Neural cell (in vitro differentiated cells): ENCODE measurements at regions not wholly inside any gene's neighbourhood (a gene's known extent, or its start where the extent isn't known, plus 50 kb on each side); places are given as distances from the start of the nearest gene placed in this dataset.

Experiments used
- H2AFZ ChIP-seq: fragments of 200-600, 300-800 bp; sonication (generic), shearing (Covaris generic); 2 replicates; pipeline ENCODE4 v1.6.0; 2014; ENCODE audit warnings: low read depth, mild to moderate bottlenecking, antibody characterized with exemption, low read length, moderate library complexity
- H3F3A ChIP-seq: fragments of 200-600 bp; shearing (Covaris generic); 2 replicates; pipeline ENCODE4 v1.6.1; 2016; ENCODE audit warnings: mild to moderate bottlenecking, moderate library complexity, mixed read lengths, antibody characterized with exemption, low read length; ENCODE audit not compliant: insufficient read depth, poor library complexity, severe bottlenecking
- H3K27ac ChIP-seq: fragments of 200-600, 300-800 bp; sonication (generic), shearing (Covaris generic); 2 replicates; pipeline ENCODE4 v1.5.1; 2014; ENCODE audit warnings: mild to moderate bottlenecking, low read length, moderate library complexity
- H3K27me3 ChIP-seq: fragments of 300-800, 200-600 bp; sonication (generic), shearing (Covaris generic); 2 replicates; pipeline ENCODE4 v1.6.0; 2014; ENCODE audit warnings: mild to moderate bottlenecking, low read depth, low read length, moderate library complexity; ENCODE audit not compliant: insufficient read depth
- H3K36me3 ChIP-seq: fragments of 300-800, 200-600 bp; sonication (generic), shearing (Covaris generic); 2 replicates; pipeline ENCODE4 v1.5.1; 2014; ENCODE audit warnings: mild to moderate bottlenecking, antibody characterized with exemption, low read length, moderate library complexity; ENCODE audit not compliant: insufficient read depth
- H3K4me2 ChIP-seq: fragments of 300-800, 200-600 bp; sonication (generic), shearing (Covaris generic); 2 replicates; pipeline ENCODE4 v1.6.0; 2014; ENCODE audit warnings: mild to moderate bottlenecking, low read length
- H3K4me3 ChIP-seq: fragments of 300-800, 200-600 bp; sonication (generic), shearing (Covaris generic); 2 replicates; pipeline ENCODE4 v1.5.1; 2014; ENCODE audit warnings: mild to moderate bottlenecking, low read length, moderate library complexity
- H3K79me2 ChIP-seq: fragments of 200-600 bp; shearing (Covaris generic); replicated peaks from 2 replicates; pipeline ENCODE4 v1.6.0; 2014; ENCODE audit warnings: mild to moderate bottlenecking, low read length, moderate library complexity; ENCODE audit not compliant: insufficient read depth
- H3K9ac ChIP-seq: fragments of 300-800, 200-600 bp; sonication (generic), shearing (Covaris generic); 2 replicates; pipeline ENCODE4 v1.6.1; 2016; ENCODE audit warnings: mild to moderate bottlenecking, low read length, mixed read lengths
- H3K9me2 ChIP-seq: fragments of 200-600 bp; shearing (Covaris generic); 2 replicates; pipeline ENCODE4 v1.6.1; 2016; ENCODE audit warnings: mild to moderate bottlenecking, low read length, mixed read lengths; ENCODE audit not compliant: insufficient read depth
- H3K9me3 ChIP-seq: fragments of 200-600, 300-800 bp; sonication (generic), shearing (Covaris generic); 2 replicates; pipeline ENCODE4 v1.6.1; 2016; ENCODE audit warnings: mild to moderate bottlenecking, mixed run types, low read length, moderate library complexity, mixed read lengths
- H4K20me1 ChIP-seq: fragments of 200-600 bp; shearing (Covaris generic); 2 replicates; pipeline ENCODE4 v1.6.1; 2016; ENCODE audit warnings: mild to moderate bottlenecking, mixed run types; ENCODE audit not compliant: insufficient read depth
- CTCF ChIP-seq: fragments of 450-650 bp; IDR thresholded peaks from 2 replicates; pipeline ENCODE4 v1.5.1; 2014; ENCODE audit warnings: antibody characterized with exemption, mild to moderate bottlenecking, moderate library complexity; ENCODE audit not compliant: poor library complexity, severe bottlenecking
- EP300 ChIP-seq: fragments of 450-650 bp; conservative IDR thresholded peaks from 2 replicates; pipeline ENCODE4 v1.6.1; 2014; ENCODE audit warnings: antibody characterized with exemption, mild to moderate bottlenecking, moderate library complexity; ENCODE audit not compliant: poor library complexity, severe bottlenecking
- EZH2 ChIP-seq: fragments of 200-600, 300-800 bp; shearing (Covaris generic), sonication (generic); IDR thresholded peaks from 2 replicates; pipeline ENCODE4 v1.6.1; 2014; ENCODE audit warnings: antibody characterized with exemption, low read length, borderline replicate concordance, mild to moderate bottlenecking; ENCODE audit not compliant: insufficient read depth, poor library complexity, severe bottlenecking
- MXI1 ChIP-seq: fragments of 450-650 bp; conservative IDR thresholded peaks from 2 replicates; pipeline ENCODE4 v1.6.1; 2014; ENCODE audit warnings: antibody characterized with exemption, mild to moderate bottlenecking; ENCODE audit not compliant: poor library complexity, severe bottlenecking
- POLR2AphosphoS5 ChIP-seq: IDR thresholded peaks from 2 replicates; pipeline ENCODE4 v1.6.1; 2012
- RAD21 ChIP-seq: fragments of 450-650 bp; conservative IDR thresholded peaks from 2 replicates; pipeline ENCODE4 v1.6.1; 2014; ENCODE audit warnings: antibody characterized with exemption, mild to moderate bottlenecking, moderate library complexity
- REST ChIP-seq: IDR thresholded peaks from 2 replicates; pipeline ENCODE4 v1.6.1; 2012; ENCODE audit warnings: borderline replicate concordance
- SMC3 ChIP-seq: fragments of 450-650 bp; conservative IDR thresholded peaks from 2 replicates; pipeline ENCODE4 v1.6.1; 2014; ENCODE audit warnings: antibody characterized with exemption, mild to moderate bottlenecking, moderate library complexity; ENCODE audit not compliant: poor library complexity
- TAF1 ChIP-seq: IDR thresholded peaks from 2 replicates; pipeline ENCODE4 v1.6.1; 2012; ENCODE audit warnings: low read depth

GRCh38 chr13:104534847-104535246 lies 1468.6 kb upstream of the SLC10A2 start:
- no peaks in the 10 kb centered on the region for H3K27me3 ChIP-seq
- H3K9ac ChIP-seq: no peak overlapping the region
- TF ChIP-seq EZH2 (no peak), MXI1 (no peak), RAD21 (no peak), CTCF (no peak), POLR2AphosphoS5 (no peak)

GRCh38 chr13:104532132-104532531 lies 1465.9 kb upstream of the SLC10A2 start:
- H3K9ac ChIP-seq: no peak overlapping the region
- H3K4me2 ChIP-seq: no peak overlapping the region
- H2AFZ ChIP-seq: no peak overlapping the region
- H3K9me2 ChIP-seq: no peaks in the 10 kb centered on the region
- no peaks in the 10 kb centered on the region for H4K20me1 ChIP-seq
- H3K79me2 ChIP-seq: no peaks in the 10 kb centered on the region
- no peaks in the 10 kb centered on the region for H3F3A ChIP-seq
- TF ChIP-seq REST: no peak
- TF ChIP-seq RAD21: no peak
- TF ChIP-seq MXI1: no peak
- no peak for TF ChIP-seq POLR2AphosphoS5
- TF ChIP-seq TAF1: no peak
- TF ChIP-seq EP300: no peak
- no peak for TF ChIP-seq EZH2
- TF ChIP-seq SMC3: no peak
- no peak for TF ChIP-seq CTCF
- H3K4me3 ChIP-seq: no peak overlapping the region
- no peak overlapping the region for H3K27ac ChIP-seq
- no peaks in the 10 kb centered on the region for H3K27me3 ChIP-seq
- H3K36me3 ChIP-seq: no peaks in the 10 kb centered on the region
- no peaks in the 10 kb centered on the region for H3K9me3 ChIP-seq

More at GRCh38 chr13:104534847-104535246, 1468.6 kb upstream of the SLC10A2 start:
- Histone ChIP-seq H3K36me3 (no peaks in the 10 kb centered on the region), H2AFZ (no peak overlapping the region), H3K4me2 (no peak overlapping the region), H3F3A (no peaks in the 10 kb centered on the region), H3K9me2 (no peaks in the 10 kb centered on the region), H4K20me1 (no peaks in the 10 kb centered on the region), H3K9me3 (no peaks in the 10 kb centered on the region), H3K79me2 (no peaks in the 10 kb centered on the region), H3K27ac (no peak overlapping the region), H3K4me3 (no peak overlapping the region)
